Activated CD8-positive, alpha-beta T cell treated with anti-CD3 and anti-CD28 coated beads for 36 hours (primary cell): ENCODE measurements at regions not wholly inside any gene's neighbourhood (a gene's known extent, or its start where the extent isn't known, plus 50 kb on each side); places are given as distances from the start of the nearest gene placed in this dataset.
"Not testable (repeated sequence)": the region's sequence is repeated elsewhere in the genome, so short reads cannot be mapped to it uniquely, and the experiment has no call there.

Source experiments
- ATAC-seq: fragments of 200-7000 bp; cut with Tn5 transposase; one replicate; pipeline ENCODE4 v1.10.0; 2021; ENCODE audit warnings: mild to moderate bottlenecking, moderate library complexity
- CTCF ChIA-PET: fragments of 350-600 bp; sonication (Branson Sonifier 250); formaldehyde crosslinking; loops from one replicate; lab custom pipeline; 2021; ENCODE audit warnings: antibody characterized with exemption; lab: Charles Lee
- POLR2A ChIA-PET: fragments of 350-600 bp; sonication (Branson Sonifier 250); formaldehyde crosslinking; loops from one replicate; lab custom pipeline; 2021; ENCODE audit warnings: antibody characterized with exemption; lab: Charles Lee
- DNase-seq: peaks from one replicate; pipeline ENCODE4 v3.0.0-alpha.2; 2020
- H3K27ac Mint-ChIP-seq: one replicate; pipeline ENCODE4 v1.8.0; 2021; ENCODE audit warnings: mild to moderate bottlenecking, mixed read lengths
- H3K27me3 Mint-ChIP-seq: one replicate; pipeline ENCODE4 v1.8.0; 2021; ENCODE audit warnings: mixed read lengths
- H3K36me3 Mint-ChIP-seq: one replicate; pipeline ENCODE4 v1.8.0; 2021; ENCODE audit warnings: low read depth, mixed read lengths
- H3K4me1 Mint-ChIP-seq: one replicate; pipeline ENCODE4 v1.8.0; 2021; ENCODE audit warnings: low read depth, mixed read lengths
- H3K4me3 Mint-ChIP-seq: one replicate; pipeline ENCODE4 v1.8.0; 2021; ENCODE audit warnings: mild to moderate bottlenecking, moderate library complexity, mixed read lengths
- H3K9me3 Mint-ChIP-seq: one replicate; pipeline ENCODE4 v1.8.0; 2021; ENCODE audit warnings: mixed read lengths
- intact Hi-C: fragments of 100-400 bp; cut with micrococcal nuclease; formaldehyde crosslinking; loops from one replicate; pipeline ENCODE4 v1.10.0; 2022
- TF ChIP-seq, protein P1 (sequence below): fragments of 200-600 bp; IDR thresholded peaks from one replicate; pipeline ENCODE4 v1.8.0; 2022; ENCODE audit warnings: antibody characterized with exemption, mild to moderate bottlenecking

- H3K36me3 Mint-ChIP-seq, H3K4me3 Mint-ChIP-seq, H3K9me3 Mint-ChIP-seq, POLR2A ChIA-PET, H3K27ac Mint-ChIP-seq, H3K4me1 Mint-ChIP-seq, ATAC-seq, intact Hi-C loops, DNase-seq, H3K27me3 Mint-ChIP-seq, CTCF ChIA-PET: not testable (repeated sequence)
These were observed 167.9 kb downstream of the POTEB3 start for GRCh38 chr15:21272176-21272982.

- no peaks in the 10 kb centered on the region for H3K9me3 Mint-ChIP-seq
- intact Hi-C loops = no loop called here
- CTCF ChIA-PET = no interaction called here
- DNase-seq (no peak), ATAC-seq (no peak)
- H3K4me3 Mint-ChIP-seq = no peak overlapping the region
- TF ChIP-seq, protein P1, sequence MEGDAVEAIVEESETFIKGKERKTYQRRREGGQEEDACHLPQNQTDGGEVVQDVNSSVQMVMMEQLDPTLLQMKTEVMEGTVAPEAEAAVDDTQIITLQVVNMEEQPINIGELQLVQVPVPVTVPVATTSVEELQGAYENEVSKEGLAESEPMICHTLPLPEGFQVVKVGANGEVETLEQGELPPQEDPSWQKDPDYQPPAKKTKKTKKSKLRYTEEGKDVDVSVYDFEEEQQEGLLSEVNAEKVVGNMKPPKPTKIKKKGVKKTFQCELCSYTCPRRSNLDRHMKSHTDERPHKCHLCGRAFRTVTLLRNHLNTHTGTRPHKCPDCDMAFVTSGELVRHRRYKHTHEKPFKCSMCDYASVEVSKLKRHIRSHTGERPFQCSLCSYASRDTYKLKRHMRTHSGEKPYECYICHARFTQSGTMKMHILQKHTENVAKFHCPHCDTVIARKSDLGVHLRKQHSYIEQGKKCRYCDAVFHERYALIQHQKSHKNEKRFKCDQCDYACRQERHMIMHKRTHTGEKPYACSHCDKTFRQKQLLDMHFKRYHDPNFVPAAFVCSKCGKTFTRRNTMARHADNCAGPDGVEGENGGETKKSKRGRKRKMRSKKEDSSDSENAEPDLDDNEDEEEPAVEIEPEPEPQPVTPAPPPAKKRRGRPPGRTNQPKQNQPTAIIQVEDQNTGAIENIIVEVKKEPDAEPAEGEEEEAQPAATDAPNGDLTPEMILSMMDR = no peak
- POLR2A ChIA-PET = interaction anchor here (0.6 kb wide), 1 partner anchor 911 kb away, joined by 3 read pairs; no protein-coding TSS in a partner anchor
- peaks cover 4% of the 10 kb centered on the region for H3K27me3 Mint-ChIP-seq
- H3K27ac Mint-ChIP-seq = no peak overlapping the region
- H3K4me1 Mint-ChIP-seq = peaks cover 7% of the 10 kb centered on the region
- H3K36me3 Mint-ChIP-seq = no peaks in the 10 kb centered on the region
These were observed 168.7 kb downstream of the POTEB3 start for GRCh38 chr15:21271566-21271965.

DNA sequence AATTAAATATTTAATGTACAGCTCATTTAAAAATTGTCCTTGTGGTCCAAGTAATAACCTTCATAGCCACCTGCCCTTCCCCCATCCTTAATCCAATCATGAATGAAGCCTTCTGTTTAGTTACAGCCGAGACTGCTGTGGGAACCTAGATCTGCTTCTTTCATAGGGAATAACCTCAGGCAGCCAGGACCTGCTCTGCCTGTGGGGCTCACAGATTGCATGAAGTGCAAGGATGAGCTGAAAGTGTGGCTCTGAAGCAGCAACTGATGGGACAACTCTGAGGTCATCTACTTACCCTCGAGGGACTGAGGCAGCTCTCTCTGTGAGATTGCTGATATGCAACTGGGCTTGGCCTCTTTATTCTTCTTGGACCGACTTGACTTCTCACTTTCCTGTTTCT lies 169.8 kb downstream of the POTEB3 start:
- no peak overlapping the region for H3K27ac Mint-ChIP-seq
- ATAC-seq = no peak
- DNase-seq = no peak
- ChIA-PET CTCF (interaction anchor here (1.2 to 2.2 kb wide), 3 partner anchors 8 to 600 kb away, joined by 3 to 5 read pairs (median 4); no protein-coding TSS in a partner anchor), POLR2A (no interaction called here)
- H3K4me3 Mint-ChIP-seq = no peak overlapping the region
- TF ChIP-seq, protein P1 = no peak
- H3K9me3 Mint-ChIP-seq = no peaks in the 10 kb centered on the region
- no peaks in the 10 kb centered on the region for H3K36me3 Mint-ChIP-seq
- intact Hi-C loops = no loop called here
- peaks cover 7% of the 10 kb centered on the region for H3K4me1 Mint-ChIP-seq
- H3K27me3 Mint-ChIP-seq = peaks cover 4% of the 10 kb centered on the region

- not testable (repeated sequence) for H3K36me3 Mint-ChIP-seq
These were observed 170.6 kb downstream of the POTEB3 start for GRCh38 chr15:21269673-21270072.

GRCh38 chr15:21269121-21269520 lies 171.2 kb downstream of the POTEB3 start:
- Mint-ChIP-seq H3K36me3 (no peaks in the 10 kb centered on the region), H3K27me3 (peaks cover 4% of the 10 kb centered on the region), H3K27ac (no peak overlapping the region), H3K4me1 (peaks cover 7% of the 10 kb centered on the region), H3K4me3 (no peak overlapping the region), H3K9me3 (no peaks in the 10 kb centered on the region)
- CTCF ChIA-PET = interaction anchor here (1.2 to 2.2 kb wide), 2 partner anchors 10 to 15 kb away, joined by 3 to 5 read pairs; no protein-coding TSS in a partner anchor
- ATAC-seq (no peak), DNase-seq (no peak)
- POLR2A ChIA-PET = interaction anchor here (0.6 kb wide), 1 partner anchor 614 kb away, joined by 3 read pairs; no protein-coding TSS in a partner anchor
- intact Hi-C loops = no loop called here
- TF ChIP-seq, protein P1 = no peak

More at GRCh38 chr15:21269673-21270072, 170.6 kb downstream of the POTEB3 start:
- H3K4me3 Mint-ChIP-seq, H3K27ac Mint-ChIP-seq, DNase-seq, ATAC-seq, H3K4me1 Mint-ChIP-seq, intact Hi-C loops, H3K9me3 Mint-ChIP-seq, POLR2A ChIA-PET, H3K27me3 Mint-ChIP-seq: not testable (repeated sequence)
- CTCF ChIA-PET = interaction anchor here (1.2 to 2.2 kb wide), 3 partner anchors 9 to 599 kb away, joined by 3 to 5 read pairs (median 4); no protein-coding TSS in a partner anchor
